Natural killer cell (primary cell): ENCODE measurements at regions not wholly inside any gene's neighbourhood (a gene's known extent, or its start where the extent isn't known, plus 50 kb on each side); places are given as distances from the start of the nearest gene placed in this dataset.

Experiments
- ATAC-seq, 3 donors: fragments of 150-1000 bp in 2 of 3; fragments of 200-7000 bp in 1 of 3; cut with Tn5 transposase; 1 replicate in 1 of 3; 2 replicates in 2 of 3; pipeline ENCODE4 v1.10.0; 2021; ENCODE audit warnings: mild to moderate bottlenecking in 2 of 3, moderate library complexity in 2 of 3
- DNase-seq, 2 donors: peaks; one replicate each; pipeline versions ENCODE4 v3.0.0 to v3.0.0-alpha.2; 2013 to 2021; ENCODE audit warnings: mixed read lengths in 1 of 2
- H3K27ac ChIP-seq: one replicate; pipeline ENCODE4 v1.5.1; 2013; ENCODE audit warnings: mild to moderate bottlenecking, low read length
- H3K27me3 ChIP-seq: one replicate; pipeline ENCODE4 v1.6.1; 2013; ENCODE audit warnings: low read length; ENCODE audit not compliant: control insufficient read depth, insufficient read depth
- H3K36me3 ChIP-seq: one replicate; pipeline ENCODE4 v1.6.1; 2013; ENCODE audit warnings: low read length; ENCODE audit not compliant: control insufficient read depth, insufficient read depth
- H3K4me1 ChIP-seq: one replicate; pipeline ENCODE4 v1.6.1; 2013; ENCODE audit warnings: low read length; ENCODE audit not compliant: control insufficient read depth, insufficient read depth
- H3K4me3 ChIP-seq: one replicate; pipeline ENCODE4 v1.5.1; 2013; ENCODE audit warnings: low read length
- H3K9me3 ChIP-seq: one replicate; pipeline ENCODE4 v1.6.1; 2013; ENCODE audit warnings: low read length; ENCODE audit not compliant: control insufficient read depth, insufficient read depth
- H3K27ac Mint-ChIP-seq, 2 donors: one replicate each; pipeline ENCODE4 v1.8.0; 2022; ENCODE audit warnings: mild to moderate bottlenecking in 2 of 2, mixed read lengths in 2 of 2, moderate library complexity in 1 of 2
- H3K27me3 Mint-ChIP-seq, 2 donors: one replicate each; pipeline ENCODE4 v1.8.0; 2022; ENCODE audit warnings: low read depth in 2 of 2, mixed read lengths in 2 of 2
- H3K36me3 Mint-ChIP-seq: one replicate; pipeline ENCODE4 v1.8.0; 2022; ENCODE audit warnings: mixed read lengths
- H3K4me1 Mint-ChIP-seq, 2 donors: one replicate each; pipeline ENCODE4 v1.8.0; 2022; ENCODE audit warnings: mixed read lengths in 2 of 2
- H3K4me3 Mint-ChIP-seq: one replicate; pipeline ENCODE4 v1.8.0; 2022; ENCODE audit warnings: mild to moderate bottlenecking, moderate library complexity, mixed read lengths
- H3K9me3 Mint-ChIP-seq, 2 donors: one replicate each; pipeline ENCODE4 v1.8.0; 2022; ENCODE audit warnings: mixed read lengths in 2 of 2
- WGBS: methylation state at CpG from one replicate; pipeline ENCODE4 v1.1.7; 2013; ENCODE audit warnings: missing lambda C conversion rate; ENCODE audit not compliant: insufficient coverage; 5-methylcytosine and 5-hydroxymethylcytosine counted together
- intact Hi-C: fragments of 100-400 bp; cut with micrococcal nuclease; formaldehyde crosslinking; loops from one replicate; pipeline ENCODE4 v1.14.2; 2022
- TF ChIP-seq, protein P1 (sequence below): fragments of 200-600 bp; IDR thresholded peaks from one replicate; pipeline ENCODE4 v1.8.0; 2022; ENCODE audit warnings: antibody characterized with exemption

DNA sequence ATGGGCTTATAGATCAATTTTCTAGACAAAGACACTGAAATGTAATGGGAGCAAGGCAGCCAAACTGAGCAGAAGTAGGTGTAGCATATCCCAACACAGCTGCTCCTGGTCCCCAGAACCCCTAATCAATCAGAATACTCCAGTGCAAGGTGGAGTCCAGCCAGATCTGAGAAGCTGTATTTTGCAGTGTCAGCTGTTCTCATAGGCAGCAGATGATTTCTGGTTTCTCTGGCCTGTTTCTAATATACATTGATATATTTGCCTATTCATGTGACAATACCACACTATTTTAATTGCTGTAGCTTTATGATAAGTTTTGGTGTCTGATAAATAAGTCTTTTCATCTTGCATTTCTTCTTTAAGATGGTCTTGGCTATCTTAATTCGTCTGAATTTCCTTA lies 117.4 kb upstream of the STARD3NL start:
- TF ChIP-seq, protein P1, sequence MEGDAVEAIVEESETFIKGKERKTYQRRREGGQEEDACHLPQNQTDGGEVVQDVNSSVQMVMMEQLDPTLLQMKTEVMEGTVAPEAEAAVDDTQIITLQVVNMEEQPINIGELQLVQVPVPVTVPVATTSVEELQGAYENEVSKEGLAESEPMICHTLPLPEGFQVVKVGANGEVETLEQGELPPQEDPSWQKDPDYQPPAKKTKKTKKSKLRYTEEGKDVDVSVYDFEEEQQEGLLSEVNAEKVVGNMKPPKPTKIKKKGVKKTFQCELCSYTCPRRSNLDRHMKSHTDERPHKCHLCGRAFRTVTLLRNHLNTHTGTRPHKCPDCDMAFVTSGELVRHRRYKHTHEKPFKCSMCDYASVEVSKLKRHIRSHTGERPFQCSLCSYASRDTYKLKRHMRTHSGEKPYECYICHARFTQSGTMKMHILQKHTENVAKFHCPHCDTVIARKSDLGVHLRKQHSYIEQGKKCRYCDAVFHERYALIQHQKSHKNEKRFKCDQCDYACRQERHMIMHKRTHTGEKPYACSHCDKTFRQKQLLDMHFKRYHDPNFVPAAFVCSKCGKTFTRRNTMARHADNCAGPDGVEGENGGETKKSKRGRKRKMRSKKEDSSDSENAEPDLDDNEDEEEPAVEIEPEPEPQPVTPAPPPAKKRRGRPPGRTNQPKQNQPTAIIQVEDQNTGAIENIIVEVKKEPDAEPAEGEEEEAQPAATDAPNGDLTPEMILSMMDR = no peak
- H3K36me3 ChIP-seq = no peaks in the 10 kb centered on the region
- Mint-ChIP-seq H3K36me3 (no peaks in the 10 kb centered on the region), H3K4me3 (no peak overlapping the region), H3K27ac (no peak overlapping the region), H3K4me1 (no peaks in the 10 kb centered on the region), H3K9me3 (no peaks in the 10 kb centered on the region), H3K27me3 (peaks cover 5 to 7% of the 10 kb centered on the region in 2 donors)
- ATAC-seq (no peak), DNase-seq (no peak)
- no peak overlapping the region for H3K4me3 ChIP-seq
- H3K9me3 ChIP-seq = no peaks in the 10 kb centered on the region
- H3K27me3 ChIP-seq = no peaks in the 10 kb centered on the region
- no CpG with 5 or more reads among the region's 1 CpG for WGBS
- intact Hi-C loops = no loop called here
- H3K4me1 ChIP-seq = no peaks in the 10 kb centered on the region
- H3K27ac ChIP-seq = no peak overlapping the region

DNA sequence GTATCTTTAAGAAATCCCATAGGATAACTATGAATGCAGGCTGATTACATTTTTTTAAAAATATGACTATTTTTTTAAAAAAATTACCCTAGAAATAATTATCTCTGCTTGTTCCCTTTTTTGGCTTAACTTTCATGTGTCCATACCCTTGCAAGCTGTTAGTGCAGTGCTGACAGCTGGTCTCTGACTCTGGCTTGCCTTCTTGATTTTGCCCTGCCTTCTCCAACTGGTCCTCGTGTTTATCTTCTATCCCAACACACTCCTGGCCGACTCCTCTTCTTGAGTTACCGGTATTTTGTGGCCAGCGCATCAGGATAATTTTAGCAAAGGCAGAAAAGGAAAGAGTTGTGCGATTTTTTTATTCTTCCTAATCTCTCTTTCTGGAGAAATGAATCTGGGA lies 111.7 kb upstream of the STARD3NL start:
- H3K4me3 Mint-ChIP-seq = no peak overlapping the region
- TF ChIP-seq, protein P1 = no peak
- no peak overlapping the region for H3K27ac Mint-ChIP-seq
- DNase-seq (no peak), ATAC-seq (no peak)
- no peaks in the 10 kb centered on the region for H3K9me3 ChIP-seq
- H3K27ac ChIP-seq = no peak overlapping the region
- no peaks in the 10 kb centered on the region for H3K4me1 ChIP-seq
- no peak overlapping the region for H3K4me3 ChIP-seq
- H3K4me1 Mint-ChIP-seq = no peaks in the 10 kb centered on the region
- 81% methylated on average over 5 of the region's 5 CpGs for WGBS
- H3K36me3 ChIP-seq = no peaks in the 10 kb centered on the region
- no peaks in the 10 kb centered on the region for H3K36me3 Mint-ChIP-seq
- no peaks in the 10 kb centered on the region for H3K27me3 ChIP-seq
- H3K9me3 Mint-ChIP-seq = no peaks in the 10 kb centered on the region
- peaks cover 16 to 22% of the 10 kb centered on the region in 2 donors for H3K27me3 Mint-ChIP-seq
- intact Hi-C loops = no loop called here

DNA sequence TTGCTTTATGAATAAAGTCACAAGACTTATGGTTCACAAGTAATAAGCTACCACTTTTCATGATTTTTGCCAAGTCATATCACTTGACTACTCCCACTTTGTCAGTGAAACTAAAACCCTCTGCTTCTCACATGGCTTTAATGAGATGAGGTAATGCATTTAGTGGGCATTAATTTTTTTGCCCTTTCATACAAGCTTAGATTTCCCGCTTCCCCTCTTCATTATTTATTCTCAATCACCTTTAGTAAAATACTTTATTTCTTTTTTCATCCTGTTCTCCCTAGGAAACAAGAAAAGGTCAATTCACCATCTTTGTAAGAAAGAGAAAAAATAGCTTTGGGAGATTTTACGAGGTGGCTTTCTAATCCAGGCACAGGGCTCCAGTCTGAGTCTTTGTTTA lies 109.6 kb upstream of the STARD3NL start:
- no peaks in the 10 kb centered on the region for H3K4me1 Mint-ChIP-seq
- H3K36me3 Mint-ChIP-seq = no peaks in the 10 kb centered on the region
- Histone ChIP-seq H3K27me3 (no peaks in the 10 kb centered on the region), H3K9me3 (no peaks in the 10 kb centered on the region), H3K27ac (no peak overlapping the region), H3K4me1 (no peaks in the 10 kb centered on the region), H3K4me3 (no peak overlapping the region), H3K36me3 (no peaks in the 10 kb centered on the region)
- intact Hi-C loops = no loop called here
- no peaks in the 10 kb centered on the region for H3K9me3 Mint-ChIP-seq
- no peak for ATAC-seq
- DNase-seq = no peak
- no peak overlapping the region for H3K4me3 Mint-ChIP-seq
- WGBS = 100% methylated on average over 1 of the region's 2 CpGs
- H3K27me3 Mint-ChIP-seq = peaks cover 19 to 26% of the 10 kb centered on the region in 2 donors
- TF ChIP-seq, protein P1 = no peak
- no peak overlapping the region for H3K27ac Mint-ChIP-seq

DNA sequence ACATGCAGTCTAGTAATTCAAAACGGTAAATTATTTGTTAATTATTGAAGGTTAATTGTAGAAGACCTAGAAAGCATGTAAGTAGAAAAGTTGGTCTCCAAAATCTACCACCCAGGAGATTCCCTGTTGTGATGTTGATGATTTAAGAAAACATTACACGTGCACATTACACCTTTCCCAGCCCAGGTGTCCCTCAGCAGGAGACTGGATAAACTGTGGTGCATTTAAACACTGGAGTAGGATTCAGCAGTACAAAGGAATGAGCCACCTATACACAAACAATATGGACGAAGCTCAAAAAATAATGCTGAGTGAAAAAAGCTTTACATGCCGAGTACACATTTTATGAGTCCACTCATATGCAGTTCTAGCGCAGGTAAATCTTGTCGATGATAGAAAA lies 109.0 kb upstream of the STARD3NL start:
- intact Hi-C loops = no loop called here
- Histone ChIP-seq H3K9me3 (no peaks in the 10 kb centered on the region), H3K4me3 (no peak overlapping the region), H3K27me3 (peaks cover under 1% of the 10 kb centered on the region), H3K27ac (no peak overlapping the region), H3K36me3 (no peaks in the 10 kb centered on the region), H3K4me1 (no peaks in the 10 kb centered on the region)
- TF ChIP-seq, protein P1 = no peak
- ATAC-seq = no peak
- H3K9me3 Mint-ChIP-seq = no peaks in the 10 kb centered on the region
- H3K4me3 Mint-ChIP-seq = no peak overlapping the region
- DNase-seq = no peak
- H3K27ac Mint-ChIP-seq = no peak overlapping the region
- peaks cover 23 to 32% of the 10 kb centered on the region in 2 donors for H3K27me3 Mint-ChIP-seq
- WGBS = 96% methylated on average over 5 of the region's 6 CpGs
- no peaks in the 10 kb centered on the region for H3K4me1 Mint-ChIP-seq
- no peaks in the 10 kb centered on the region for H3K36me3 Mint-ChIP-seq
